ENCODE measurements at regions not wholly inside any gene's neighbourhood (a gene's known extent, or its start where the extent isn't known, plus 50 kb on each side); places are given as distances from the start of the nearest gene placed in this dataset.
"Not testable (repeated sequence)": the region's sequence is repeated elsewhere in the genome, so short reads cannot be mapped to it uniquely, and the experiment has no call there.

DNA sequence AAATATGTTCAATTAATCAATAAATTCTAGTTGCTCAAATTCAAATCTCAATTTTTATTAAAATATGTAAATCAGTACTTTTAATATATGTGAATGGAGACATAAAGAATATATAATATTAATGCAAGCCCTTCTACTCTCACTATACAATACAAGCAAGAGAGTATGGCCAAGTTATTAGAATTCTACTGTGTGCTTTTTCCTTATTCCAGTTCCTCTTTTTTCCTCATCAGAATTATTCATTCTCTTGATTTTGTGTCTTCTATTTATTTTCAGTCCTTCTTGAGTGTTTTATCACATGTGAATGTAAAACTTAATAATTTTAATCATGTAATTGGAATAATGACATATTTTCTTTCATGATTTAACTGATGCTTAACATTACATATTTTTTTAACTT, 276.8 kb downstream of the PCDH20 start:
- no peak for DNase-seq (ENCODE audit: low read depth in 3 of 3)

GRCh38 chr13:61136515-61136914, 279.1 kb downstream of the PCDH20 start:
- no peak for DNase-seq (ENCODE audit: low read depth in 3 of 3)

DNA sequence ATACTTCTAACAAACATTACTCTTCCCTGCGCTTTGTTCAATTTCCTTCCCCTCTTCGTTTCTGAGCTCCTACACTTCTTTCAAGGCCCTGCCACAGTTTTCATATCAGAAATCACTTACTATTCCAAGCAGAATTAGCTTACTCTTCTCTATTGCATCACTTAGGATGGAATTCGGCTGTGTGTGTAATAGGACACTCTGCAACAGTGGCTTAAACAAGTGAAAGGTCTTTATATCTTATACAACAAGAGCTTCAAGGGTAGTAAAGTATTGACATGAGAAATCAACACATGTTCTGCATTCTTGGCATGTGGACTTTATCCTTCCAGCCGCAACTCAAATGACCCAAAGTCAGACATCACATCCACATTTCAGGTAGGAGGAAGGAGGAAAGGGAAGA, 279.6 kb downstream of the PCDH20 start:
- no peak for DNase-seq (ENCODE audit: low read depth in 3 of 3)

DNA sequence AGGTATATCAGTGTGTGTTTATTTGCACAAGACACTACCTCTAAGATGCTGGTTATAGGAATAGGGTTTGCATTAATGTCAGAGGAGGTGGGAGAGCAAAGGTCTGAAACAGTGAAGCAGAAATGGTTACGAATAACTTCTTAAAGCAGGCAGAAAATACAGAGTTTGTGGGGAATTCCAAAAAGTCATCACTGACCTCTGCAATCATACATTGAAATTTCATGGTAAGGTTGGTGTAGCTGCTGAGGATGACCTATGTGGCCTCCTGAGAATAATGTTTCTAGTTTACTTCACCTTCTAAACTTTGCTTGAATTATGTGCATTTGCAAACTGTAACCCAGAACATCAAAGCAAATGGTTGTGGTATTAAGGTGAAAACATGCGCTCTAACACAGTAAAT, 280.1 kb downstream of the PCDH20 start:
- no peak for DNase-seq (ENCODE audit: low read depth in 3 of 3)

GRCh38 chr13:61128850-61129645, 286.6 kb downstream of the PCDH20 start:
- DNase-seq (ENCODE audit: low read depth in 3 of 3) = no peak

- no peak for DNase-seq (ENCODE audit: low read depth in 3 of 3)
Measured at GRCh38 chr13:61123538-61124289, 291.9 kb downstream of the PCDH20 start.

GRCh38 chr13:61113140-61113658, 302.4 kb downstream of the PCDH20 start:
- no peak for DNase-seq (ENCODE audit: low read depth in 3 of 3)

DNA sequence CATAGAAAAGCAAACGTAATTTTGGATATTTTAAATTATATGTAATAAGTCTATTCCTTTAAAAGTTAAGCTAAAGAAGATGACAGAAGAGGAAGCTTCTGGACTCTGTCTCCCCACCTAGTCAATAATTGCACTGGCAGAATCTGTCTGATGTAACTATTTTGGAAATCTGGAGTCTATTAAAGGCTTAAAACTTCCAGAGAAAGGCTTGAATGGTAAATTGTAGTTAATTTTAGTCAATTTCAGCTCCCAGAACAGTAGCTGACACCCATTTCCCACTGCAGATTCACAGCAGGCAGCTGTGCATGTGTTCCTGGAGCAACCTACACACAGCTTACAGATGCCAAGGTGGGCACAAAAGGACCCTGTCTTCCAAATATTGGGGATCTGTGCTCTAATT, 304.1 kb downstream of the PCDH20 start:
- no peak for DNase-seq (ENCODE audit: low read depth in 3 of 3)

- DNase-seq (ENCODE audit: low read depth in 3 of 3) = no peak
Measured at GRCh38 chr13:61110732-61111131, 304.9 kb downstream of the PCDH20 start.

GRCh38 chr13:61109741-61110140, 305.9 kb downstream of the PCDH20 start:
- DNase-seq (ENCODE audit: low read depth in 3 of 3) = no peak

DNA sequence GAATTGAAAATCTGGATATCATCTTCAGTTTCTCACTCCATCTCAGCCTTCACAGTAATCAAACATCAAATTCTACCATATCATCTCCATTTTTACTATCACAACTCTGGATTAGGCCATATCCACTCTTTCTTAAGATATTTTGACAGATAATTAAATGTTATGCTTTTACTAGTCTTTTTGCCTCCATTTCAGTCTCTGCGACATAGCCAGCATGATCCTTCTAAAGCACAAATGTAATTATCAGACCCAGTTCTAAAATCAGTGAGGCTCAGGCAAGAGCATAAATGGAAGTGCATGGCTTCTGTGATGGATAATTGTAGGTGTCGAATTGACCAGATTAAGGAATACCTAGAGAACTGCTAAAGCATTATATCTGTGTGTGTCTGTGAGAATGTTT, 307.7 kb downstream of the PCDH20 start:
- DNase-seq (ENCODE audit: low read depth in 3 of 3) = no peak

DNA sequence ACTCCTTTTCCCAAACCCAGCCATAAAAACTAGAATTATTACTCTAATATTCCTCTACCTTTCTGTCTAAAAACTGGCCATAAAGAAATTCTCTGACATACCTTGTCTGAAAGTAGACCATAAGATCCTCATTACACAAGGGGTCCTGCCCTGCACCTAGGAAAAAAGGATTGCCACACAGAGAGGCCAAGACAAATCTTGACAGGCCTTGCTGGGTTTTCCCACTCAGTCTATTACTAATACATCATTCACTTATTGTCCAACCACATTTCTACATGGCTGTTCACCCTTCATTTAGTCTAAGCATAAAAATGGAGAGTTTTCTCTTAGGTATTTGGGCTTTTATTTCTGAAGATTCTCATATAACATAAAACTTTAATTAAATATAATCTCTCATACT, 319.8 kb downstream of the PCDH20 start:
- no peak for DNase-seq (ENCODE audit: low read depth in 3 of 3)

DNA sequence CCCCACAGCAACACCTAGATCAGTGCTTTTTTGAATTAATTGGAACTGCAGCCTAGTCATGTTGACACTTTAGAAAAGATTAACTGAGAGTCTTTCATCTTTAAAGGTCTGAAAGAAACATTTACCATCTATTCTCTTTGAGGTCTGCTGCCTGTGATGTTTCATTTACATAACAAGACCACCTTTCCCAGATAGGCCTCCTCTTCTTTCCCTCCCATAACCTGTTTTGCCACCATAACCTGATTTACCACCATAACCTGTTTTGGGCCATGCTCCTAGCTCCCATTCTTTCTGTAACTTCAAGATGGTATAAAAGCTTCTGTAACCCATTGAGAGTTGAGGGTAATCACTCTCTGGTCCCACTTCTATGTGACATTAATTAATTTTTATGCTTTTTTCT, 320.8 kb downstream of the PCDH20 start:
- no peak for DNase-seq (ENCODE audit: low read depth in 3 of 3)

- DNase-seq (ENCODE audit: low read depth in 3 of 3) = not testable (repeated sequence)
Measured at GRCh38 chr13:61089894-61090293, 325.8 kb downstream of the PCDH20 start.

GRCh38 chr13:61086087-61086486, 329.6 kb downstream of the PCDH20 start:
- no peak for DNase-seq (ENCODE audit: low read depth in 3 of 3)

DNA sequence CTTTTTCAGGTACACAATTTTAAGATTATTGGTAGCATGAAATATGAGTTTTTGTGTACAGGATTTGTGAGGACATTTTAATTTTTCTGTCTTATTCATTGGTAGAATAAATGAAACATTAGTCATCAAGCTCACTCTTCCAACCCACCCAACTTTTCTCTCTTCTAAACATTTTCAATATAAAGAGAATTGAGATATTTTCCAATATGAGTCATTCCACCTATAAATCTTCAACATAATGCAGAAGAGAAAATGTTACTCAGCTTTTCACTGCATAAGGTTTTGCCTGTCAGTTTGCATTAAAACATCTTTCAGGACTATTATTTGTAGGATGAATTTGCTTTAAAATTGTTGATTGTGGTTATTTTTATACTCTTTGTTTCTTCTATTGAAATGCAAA, 330.7 kb downstream of the PCDH20 start:
- no peak for DNase-seq (ENCODE audit: low read depth in 3 of 3)

DNA sequence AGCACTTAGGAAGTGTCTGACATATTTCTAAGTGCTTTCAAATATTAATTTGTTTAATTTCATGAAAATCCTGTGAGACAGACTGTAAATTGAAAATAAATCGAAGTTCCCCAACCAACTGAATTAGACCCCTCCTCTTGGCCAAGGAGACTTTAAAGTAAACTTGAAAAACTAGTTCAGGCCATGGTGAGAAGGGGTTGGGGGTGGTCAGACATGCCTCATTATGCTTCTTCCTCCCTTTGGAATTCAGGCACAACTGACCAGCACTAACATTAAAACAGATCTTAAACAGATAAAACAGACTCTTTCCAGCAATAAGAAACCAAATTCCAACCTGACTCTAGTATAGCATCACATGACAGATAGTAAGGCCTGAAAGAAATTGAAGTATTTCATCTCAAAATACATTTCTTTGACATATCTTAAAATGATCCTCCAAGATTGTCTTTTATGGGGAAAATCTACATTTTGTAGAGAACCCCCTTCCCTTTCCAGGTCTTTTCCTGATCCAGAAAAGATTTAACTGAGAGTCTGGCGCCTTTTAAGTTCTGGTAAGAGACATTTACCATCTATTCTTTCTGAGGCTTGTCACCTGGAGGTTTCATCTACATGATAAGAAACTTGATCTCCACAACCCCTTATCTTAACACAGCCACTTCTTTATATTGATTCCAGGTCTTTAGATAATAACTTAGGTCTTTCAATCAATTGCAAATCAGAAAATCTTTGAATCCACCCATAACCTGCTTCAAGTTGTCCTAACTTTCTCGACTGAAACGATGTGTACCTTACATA, 336.5 kb downstream of the PCDH20 start:
- DNase-seq (ENCODE audit: low read depth in 3 of 3) = no peak

DNA sequence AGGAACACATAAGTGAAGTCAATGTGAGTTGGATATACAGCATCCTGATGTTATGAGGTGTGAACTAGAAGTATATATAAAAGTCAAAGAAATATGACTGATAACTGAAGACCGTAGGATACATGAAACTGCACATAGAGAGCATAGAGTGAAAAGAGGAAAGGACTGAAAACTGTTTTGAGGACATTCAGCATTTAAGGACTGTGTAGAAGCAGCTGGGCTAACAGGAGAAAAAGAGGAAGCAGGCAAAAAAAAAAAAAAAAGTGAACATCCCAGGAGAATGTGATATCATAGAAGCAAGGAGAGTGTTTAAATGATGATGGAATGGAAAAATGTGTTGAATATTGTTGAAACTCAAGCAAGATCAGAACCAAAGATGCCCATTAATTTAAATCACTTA, 363.5 kb downstream of the PCDH20 start:
- no peak for DNase-seq (ENCODE audit: low read depth in 3 of 3)

GRCh38 chr13:61045251-61045650, 370.4 kb downstream of the PCDH20 start:
- no peak for DNase-seq (ENCODE audit: low read depth in 3 of 3)

DNA sequence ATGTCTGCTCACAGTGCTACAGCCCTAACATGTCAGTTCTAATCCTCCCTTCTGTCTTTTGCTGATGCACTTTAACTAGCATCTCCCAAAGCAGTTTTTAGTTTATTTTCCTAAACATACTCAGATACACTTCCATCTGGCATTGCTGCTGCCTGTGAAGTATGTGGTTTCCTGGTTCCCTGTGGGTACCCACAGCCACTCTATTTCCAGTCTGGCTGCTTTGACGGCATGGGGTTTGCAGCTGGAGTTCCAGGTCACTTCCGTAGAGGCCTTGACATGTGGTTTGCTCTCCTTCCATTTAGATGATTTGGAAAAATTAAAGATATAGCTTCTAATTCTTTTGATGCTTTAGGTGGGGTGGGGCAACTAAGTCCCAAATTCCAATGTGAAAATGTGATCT, 375.5 kb downstream of the PCDH20 start:
- DNase-seq (ENCODE audit: low read depth in 3 of 3) = no peak

DNA sequence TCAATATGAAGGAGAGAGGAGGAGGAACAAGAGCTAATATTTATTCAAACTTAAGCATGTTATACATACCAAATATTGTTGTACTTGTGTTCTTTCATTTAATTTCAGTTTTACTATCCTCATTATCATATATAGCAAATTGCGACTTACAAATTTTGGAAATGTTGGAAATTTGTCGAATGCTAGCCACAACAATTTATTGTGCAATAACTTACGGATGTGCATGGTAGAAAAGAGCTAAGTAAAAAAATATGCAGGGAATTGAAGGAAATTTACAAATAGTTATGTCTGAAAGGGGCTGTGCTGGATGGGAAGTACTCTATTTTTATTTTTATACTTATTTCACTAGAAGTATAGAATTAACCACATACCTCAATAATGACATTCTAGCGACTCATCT, 376.3 kb downstream of the PCDH20 start:
- no peak for DNase-seq (ENCODE audit: low read depth in 3 of 3)

DNA sequence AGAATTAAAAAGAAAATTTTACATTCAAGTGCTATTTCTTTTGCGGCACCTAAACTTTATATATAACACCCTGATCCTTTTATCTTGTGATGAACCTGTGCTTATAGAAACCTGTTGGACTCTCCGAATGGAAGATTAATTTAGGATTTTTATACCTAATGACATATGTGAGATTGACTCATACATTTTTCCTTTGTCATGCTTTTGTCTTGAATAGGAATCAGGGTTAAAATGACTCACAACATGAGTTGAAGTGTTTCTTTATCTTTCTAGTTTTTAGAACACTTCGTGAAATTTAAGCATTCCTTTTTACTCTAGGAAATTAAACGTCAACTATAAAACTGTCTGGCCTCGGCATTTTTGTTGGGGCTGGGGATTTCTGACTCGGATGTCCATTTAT, 378.9 kb downstream of the PCDH20 start:
- no peak for DNase-seq (ENCODE audit: low read depth in 3 of 3)
